HEK293 (cell line): ENCODE measurements at regions not wholly inside any gene's neighbourhood (a gene's known extent, or its start where the extent isn't known, plus 50 kb on each side); places are given as distances from the start of the nearest gene placed in this dataset.

Source experiments
- CTCF ChIA-PET: fragments of 350-600 bp; formaldehyde crosslinking; extraction: SDS; loops from one replicate; lab custom pipeline; 2021; ENCODE audit warnings: antibody characterized with exemption; lab: Yijun Ruan, JAX
- POLR2A ChIA-PET: fragments of 300-600 bp; formaldehyde crosslinking; extraction: SDS; loops from one replicate; lab custom pipeline; 2020; ENCODE audit warnings: antibody characterized with exemption, inconsistent platforms; lab: Yijun Ruan, JAX
- H3K27ac ChIP-seq: fragments of 200-500 bp; sonication (Bioruptor generic); 2 replicates; pipeline ENCODE4 v1.5.1; 2014; ENCODE audit warnings: low read depth, low read length, control low read depth, inconsistent platforms; ENCODE audit errors: extremely low read depth
- H3K36me3 ChIP-seq, 2 experiments: fragments of 200-500 bp in 1 of 2; sonication (Bioruptor generic) in 1 of 2; 1 replicate in 1 of 2; 2 replicates in 1 of 2; pipeline ENCODE4 v1.5.1; 2014 to 2017; ENCODE audit warnings: inconsistent platforms in 2 of 2, low read length in 2 of 2; ENCODE audit not compliant: control insufficient read depth in 2 of 2, insufficient read depth in 1 of 2
- H3K4me1 ChIP-seq: fragments of 200-500 bp; sonication (Bioruptor generic); 2 replicates; pipeline ENCODE4 v1.5.1; 2014; ENCODE audit warnings: mild to moderate bottlenecking, low read length, inconsistent platforms; ENCODE audit not compliant: control insufficient read depth, insufficient read depth
- H3K4me3 ChIP-seq: 2 replicates; pipeline ENCODE4 v1.5.1; 2011; ENCODE audit warnings: low read depth, mild to moderate bottlenecking, control low read depth, low read length, moderate library complexity
- H3K9me3 ChIP-seq: fragments of 200-500 bp; sonication (Bioruptor generic); 2 replicates; pipeline ENCODE4 v1.5.1; 2014; ENCODE audit warnings: low read depth, low read length, inconsistent platforms; ENCODE audit not compliant: control insufficient read depth, insufficient read depth
- GFI1B ChIP-seq: fragments of 450-650 bp; formaldehyde crosslinking; IDR thresholded peaks from 2 replicates; pipeline ENCODE4 v1.5.1; 2016; ENCODE audit warnings: missing biosample characterization, missing genetic modification characterization
- GLI4 ChIP-seq: fragments of 450-650 bp; formaldehyde crosslinking; IDR thresholded peaks from 2 replicates; pipeline ENCODE4 v1.5.1; 2016; ENCODE audit warnings: missing biosample characterization, missing genetic modification characterization
- HOXC10 ChIP-seq: sonication (generic); formaldehyde crosslinking; IDR thresholded peaks from 2 replicates; pipeline ENCODE4 v1.8.1; 2023; ENCODE audit warnings: mild to moderate bottlenecking, missing genetic modification reagents
- HOXD13 ChIP-seq: sonication (generic); formaldehyde crosslinking; IDR thresholded peaks from 2 replicates; pipeline ENCODE4 v1.8.0; 2022; ENCODE audit warnings: missing genetic modification reagents, borderline replicate concordance
- KLF7 ChIP-seq: fragments of 450-650 bp; formaldehyde crosslinking; IDR thresholded peaks from 2 replicates; pipeline ENCODE4 v1.5.1; 2016; ENCODE audit warnings: missing biosample characterization, missing genetic modification characterization, borderline replicate concordance
- KLF8 ChIP-seq: fragments of 450-650 bp; formaldehyde crosslinking; IDR thresholded peaks from 2 replicates; pipeline ENCODE4 v1.5.1; 2016; ENCODE audit warnings: missing biosample characterization, missing genetic modification characterization
- OSR2 ChIP-seq: fragments of 450-650 bp; formaldehyde crosslinking; IDR thresholded peaks from 2 replicates; pipeline ENCODE4 v1.5.1; 2016; ENCODE audit warnings: missing biosample characterization, missing genetic modification characterization
- SCRT1 ChIP-seq: fragments of 450-650 bp; formaldehyde crosslinking; IDR thresholded peaks from 2 replicates; pipeline ENCODE4 v1.5.1; 2016; ENCODE audit warnings: missing biosample characterization, missing genetic modification characterization, borderline replicate concordance
- ZNF292 ChIP-seq: fragments of 450-650 bp; formaldehyde crosslinking; IDR thresholded peaks from 2 replicates; pipeline ENCODE4 v1.5.1; 2016; ENCODE audit warnings: low read depth, missing biosample characterization, missing genetic modification characterization, borderline replicate concordance
- ZNF311 ChIP-seq: fragments of 450-650 bp; formaldehyde crosslinking; IDR thresholded peaks from 2 replicates; pipeline ENCODE4 v1.5.1; 2017; ENCODE audit warnings: missing biosample characterization, missing genetic modification characterization, borderline replicate concordance
- ZNF423 ChIP-seq: fragments of 450-650 bp; formaldehyde crosslinking; IDR thresholded peaks from 2 replicates; pipeline ENCODE4 v1.5.1; 2016; ENCODE audit warnings: missing biosample characterization, missing genetic modification characterization
- ZNF549 ChIP-seq: fragments of 450-650 bp; IDR thresholded peaks from 2 replicates; pipeline ENCODE4 v1.5.1; 2018; ENCODE audit warnings: missing biosample characterization, missing genetic modification characterization, mild to moderate bottlenecking, inconsistent platforms, moderate library complexity
- ZNF561 ChIP-seq: fragments of 450-650 bp; IDR thresholded peaks from 2 replicates; pipeline ENCODE4 v1.5.1; 2018; ENCODE audit warnings: missing biosample characterization, missing genetic modification characterization, borderline replicate concordance
- ZNF629 ChIP-seq: fragments of 450-650 bp; formaldehyde crosslinking; IDR thresholded peaks from 2 replicates; pipeline ENCODE4 v1.5.1; 2017; ENCODE audit warnings: missing biosample characterization, missing genetic modification characterization
- ZNF791 ChIP-seq: fragments of 450-650 bp; formaldehyde crosslinking; IDR thresholded peaks from 2 replicates; pipeline ENCODE4 v1.5.1; 2016; ENCODE audit warnings: missing biosample characterization, missing genetic modification characterization
- ZSCAN23 ChIP-seq: fragments of 450-650 bp; formaldehyde crosslinking; IDR thresholded peaks from 2 replicates; pipeline ENCODE4 v1.5.1; 2016; ENCODE audit warnings: missing biosample characterization, missing genetic modification characterization
- TF ChIP-seq, protein P1 (sequence below): fragments of 450-650 bp; formaldehyde crosslinking; IDR thresholded peaks from 2 replicates; pipeline ENCODE4 v1.5.1; 2016; ENCODE audit warnings: missing biosample characterization, missing genetic modification characterization
- TF ChIP-seq, protein P2 (sequence below): fragments of 450-650 bp; formaldehyde crosslinking; optimal IDR thresholded peaks from 2 replicates; pipeline ENCODE3; 2016; ENCODE audit warnings: missing biosample characterization, mild to moderate bottlenecking, missing genetic modification characterization
- TF ChIP-seq, protein P3 (sequence below): fragments of 450-650 bp; formaldehyde crosslinking; conservative IDR thresholded peaks from 2 replicates; pipeline ENCODE4 v1.5.1; 2016; ENCODE audit warnings: low read depth, missing biosample characterization, missing genetic modification characterization
- TF ChIP-seq, protein P4 (sequence below): fragments of 450-650 bp; formaldehyde crosslinking; IDR thresholded peaks from 2 replicates; pipeline ENCODE4 v1.5.1; 2016; ENCODE audit warnings: missing biosample characterization, missing genetic modification characterization
- TF ChIP-seq, protein P5 (sequence below): fragments of 450-650 bp; formaldehyde crosslinking; IDR thresholded peaks from 2 replicates; pipeline ENCODE4 v1.5.1; 2016; ENCODE audit warnings: missing biosample characterization, missing genetic modification characterization, borderline replicate concordance

DNA sequence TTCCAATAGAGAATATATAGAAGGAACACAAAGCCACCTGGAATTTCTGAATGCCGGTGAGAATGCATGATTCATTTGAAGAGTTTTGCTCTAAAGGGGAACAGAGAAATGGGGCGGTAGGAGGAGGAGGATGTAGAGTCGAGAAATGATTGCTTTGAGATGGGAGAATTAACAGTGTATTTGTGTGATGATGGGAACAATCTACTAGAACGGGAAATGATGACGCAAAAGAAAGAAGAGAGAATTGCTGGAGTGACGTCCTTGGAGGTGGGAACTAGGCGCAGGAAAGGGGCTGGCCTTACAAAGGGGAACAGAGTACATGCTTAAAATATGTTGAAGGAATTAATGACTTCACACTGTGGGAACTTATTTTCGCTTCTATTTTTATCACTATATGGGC, 188.1 kb downstream of the SDHAF3 start:
- no peak for TF ChIP-seq KLF7 (tag by site-specific recombination)
- TF ChIP-seq GFI1B, result no peak
- no peak for TF ChIP-seq GLI4 (tag by site-specific recombination)
- no peak for TF ChIP-seq ZNF549 (tag by site-specific recombination)
- no peak for TF ChIP-seq ZNF423 (tag by site-specific recombination)
- TF ChIP-seq, protein P1, sequence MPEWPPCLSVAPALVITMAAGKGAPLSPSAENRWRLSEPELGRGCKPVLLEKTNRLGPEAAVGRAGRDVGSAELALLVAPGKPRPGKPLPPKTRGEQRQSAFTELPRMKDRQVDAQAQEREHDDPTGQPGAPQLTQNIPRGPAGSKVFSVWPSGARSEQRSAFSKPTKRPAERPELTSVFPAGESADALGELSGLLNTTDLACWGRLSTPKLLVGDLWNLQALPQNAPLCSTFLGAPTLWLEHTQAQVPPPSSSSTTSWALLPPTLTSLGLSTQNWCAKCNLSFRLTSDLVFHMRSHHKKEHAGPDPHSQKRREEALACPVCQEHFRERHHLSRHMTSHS (tag by site-specific recombination), result no peak
- TF ChIP-seq KLF8 (tag by site-specific recombination), result no peak
- TF ChIP-seq ZNF791, result no peak
- TF ChIP-seq, protein P2, sequence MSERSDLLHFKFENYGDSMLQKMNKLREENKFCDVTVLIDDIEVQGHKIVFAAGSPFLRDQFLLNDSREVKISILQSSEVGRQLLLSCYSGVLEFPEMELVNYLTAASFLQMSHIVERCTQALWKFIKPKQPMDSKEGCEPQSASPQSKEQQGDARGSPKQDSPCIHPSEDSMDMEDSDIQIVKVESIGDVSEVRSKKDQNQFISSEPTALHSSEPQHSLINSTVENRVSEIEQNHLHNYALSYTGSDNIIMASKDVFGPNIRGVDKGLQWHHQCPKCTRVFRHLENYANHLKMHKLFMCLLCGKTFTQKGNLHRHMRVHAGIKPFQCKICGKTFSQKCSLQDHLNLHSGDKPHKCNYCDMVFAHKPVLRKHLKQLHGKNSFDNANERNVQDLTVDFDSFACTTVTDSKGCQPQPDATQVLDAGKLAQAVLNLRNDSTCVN (tag by site-specific recombination), result no peak
- TF ChIP-seq, protein P3, sequence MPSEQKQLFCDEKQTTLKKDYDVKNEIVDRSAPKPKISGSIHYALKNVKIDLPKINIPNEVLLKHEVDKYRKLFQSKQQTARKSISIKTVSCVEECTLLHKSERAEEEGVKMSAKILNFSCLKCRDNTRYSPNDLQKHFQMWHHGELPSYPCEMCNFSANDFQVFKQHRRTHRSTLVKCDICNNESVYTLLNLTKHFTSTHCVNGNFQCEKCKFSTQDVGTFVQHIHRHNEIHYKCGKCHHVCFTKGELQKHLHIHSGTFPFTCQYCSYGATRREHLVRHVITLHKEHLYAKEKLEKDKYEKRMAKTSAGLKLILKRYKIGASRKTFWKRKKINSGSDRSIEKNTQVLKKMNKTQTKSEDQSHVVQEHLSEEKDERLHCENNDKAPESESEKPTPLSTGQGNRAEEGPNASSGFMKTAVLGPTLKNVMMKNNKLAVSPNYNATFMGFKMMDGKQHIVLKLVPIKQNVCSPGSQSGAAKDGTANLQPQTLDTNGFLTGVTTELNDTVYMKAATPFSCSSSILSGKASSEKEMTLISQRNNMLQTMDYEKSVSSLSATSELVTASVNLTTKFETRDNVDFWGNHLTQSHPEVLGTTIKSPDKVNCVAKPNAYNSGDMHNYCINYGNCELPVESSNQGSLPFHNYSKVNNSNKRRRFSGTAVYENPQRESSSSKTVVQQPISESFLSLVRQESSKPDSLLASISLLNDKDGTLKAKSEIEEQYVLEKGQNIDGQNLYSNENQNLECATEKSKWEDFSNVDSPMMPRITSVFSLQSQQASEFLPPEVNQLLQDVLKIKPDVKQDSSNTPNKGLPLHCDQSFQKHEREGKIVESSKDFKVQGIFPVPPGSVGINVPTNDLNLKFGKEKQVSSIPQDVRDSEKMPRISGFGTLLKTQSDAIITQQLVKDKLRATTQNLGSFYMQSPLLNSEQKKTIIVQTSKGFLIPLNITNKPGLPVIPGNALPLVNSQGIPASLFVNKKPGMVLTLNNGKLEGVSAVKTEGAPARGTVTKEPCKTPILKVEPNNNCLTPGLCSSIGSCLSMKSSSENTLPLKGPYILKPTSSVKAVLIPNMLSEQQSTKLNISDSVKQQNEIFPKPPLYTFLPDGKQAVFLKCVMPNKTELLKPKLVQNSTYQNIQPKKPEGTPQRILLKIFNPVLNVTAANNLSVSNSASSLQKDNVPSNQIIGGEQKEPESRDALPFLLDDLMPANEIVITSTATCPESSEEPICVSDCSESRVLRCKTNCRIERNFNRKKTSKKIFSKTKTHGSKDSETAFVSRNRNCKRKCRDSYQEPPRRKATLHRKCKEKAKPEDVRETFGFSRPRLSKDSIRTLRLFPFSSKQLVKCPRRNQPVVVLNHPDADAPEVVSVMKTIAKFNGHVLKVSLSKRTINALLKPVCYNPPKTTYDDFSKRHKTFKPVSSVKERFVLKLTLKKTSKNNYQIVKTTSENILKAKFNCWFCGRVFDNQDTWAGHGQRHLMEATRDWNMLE (tag by site-specific recombination), result no peak
- TF ChIP-seq OSR2 (tag by site-specific recombination), result no peak
- no peak for TF ChIP-seq HOXD13 (CRISPR knock-in tag)
- H3K9me3 ChIP-seq, result no peaks in the 10 kb centered on the region
- no peak overlapping the region for H3K27ac ChIP-seq
- H3K4me1 ChIP-seq, result no peaks in the 10 kb centered on the region
- CTCF ChIA-PET, result no interaction called here
- POLR2A ChIA-PET, result no interaction called here
- H3K4me3 ChIP-seq, result no peak overlapping the region
- no peaks in the 10 kb centered on the region for H3K36me3 ChIP-seq

DNA sequence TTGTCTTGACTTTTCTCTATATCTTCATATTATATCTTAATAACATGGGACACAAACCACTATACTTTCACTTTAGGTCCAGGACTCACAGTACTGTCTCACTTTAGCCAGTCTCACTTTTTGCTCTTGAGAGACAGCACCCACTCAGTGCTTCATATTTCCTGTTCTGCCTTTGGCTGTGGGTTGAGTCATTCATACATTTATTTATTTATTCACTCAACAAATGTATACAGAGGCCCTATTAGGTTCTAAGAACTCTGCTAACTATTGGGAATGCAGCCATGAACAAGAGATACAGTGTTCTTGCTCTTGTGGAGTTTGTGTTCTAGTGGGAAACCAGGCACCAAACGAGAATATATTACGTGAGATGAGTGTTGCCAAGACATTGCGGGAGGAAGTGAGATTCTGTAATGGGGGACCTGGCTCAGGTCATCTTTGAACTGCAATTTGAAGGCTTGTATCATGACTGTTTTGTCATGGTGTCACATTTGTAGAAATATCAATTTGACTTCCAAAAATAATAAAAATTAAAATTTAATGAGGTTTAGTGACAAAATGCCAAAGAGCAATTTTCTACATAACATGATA, 190.1 kb downstream of the SDHAF3 start:
- Histone ChIP-seq H3K4me1 (no peaks in the 10 kb centered on the region), H3K4me3 (no peak overlapping the region), H3K9me3 (no peaks in the 10 kb centered on the region), H3K36me3 (no peaks in the 10 kb centered on the region), H3K27ac (no peak overlapping the region)
- ChIA-PET CTCF (no interaction called here), POLR2A (no interaction called here)
- TF ChIP-seq HOXC10 (CRISPR knock-in tag), result no peak
- TF ChIP-seq ZNF629 (tag by site-specific recombination), result no peak
- no peak for TF ChIP-seq ZNF311 (tag by site-specific recombination)
- TF ChIP-seq ZNF292 (tag by site-specific recombination), result no peak
- TF ChIP-seq, protein P4, sequence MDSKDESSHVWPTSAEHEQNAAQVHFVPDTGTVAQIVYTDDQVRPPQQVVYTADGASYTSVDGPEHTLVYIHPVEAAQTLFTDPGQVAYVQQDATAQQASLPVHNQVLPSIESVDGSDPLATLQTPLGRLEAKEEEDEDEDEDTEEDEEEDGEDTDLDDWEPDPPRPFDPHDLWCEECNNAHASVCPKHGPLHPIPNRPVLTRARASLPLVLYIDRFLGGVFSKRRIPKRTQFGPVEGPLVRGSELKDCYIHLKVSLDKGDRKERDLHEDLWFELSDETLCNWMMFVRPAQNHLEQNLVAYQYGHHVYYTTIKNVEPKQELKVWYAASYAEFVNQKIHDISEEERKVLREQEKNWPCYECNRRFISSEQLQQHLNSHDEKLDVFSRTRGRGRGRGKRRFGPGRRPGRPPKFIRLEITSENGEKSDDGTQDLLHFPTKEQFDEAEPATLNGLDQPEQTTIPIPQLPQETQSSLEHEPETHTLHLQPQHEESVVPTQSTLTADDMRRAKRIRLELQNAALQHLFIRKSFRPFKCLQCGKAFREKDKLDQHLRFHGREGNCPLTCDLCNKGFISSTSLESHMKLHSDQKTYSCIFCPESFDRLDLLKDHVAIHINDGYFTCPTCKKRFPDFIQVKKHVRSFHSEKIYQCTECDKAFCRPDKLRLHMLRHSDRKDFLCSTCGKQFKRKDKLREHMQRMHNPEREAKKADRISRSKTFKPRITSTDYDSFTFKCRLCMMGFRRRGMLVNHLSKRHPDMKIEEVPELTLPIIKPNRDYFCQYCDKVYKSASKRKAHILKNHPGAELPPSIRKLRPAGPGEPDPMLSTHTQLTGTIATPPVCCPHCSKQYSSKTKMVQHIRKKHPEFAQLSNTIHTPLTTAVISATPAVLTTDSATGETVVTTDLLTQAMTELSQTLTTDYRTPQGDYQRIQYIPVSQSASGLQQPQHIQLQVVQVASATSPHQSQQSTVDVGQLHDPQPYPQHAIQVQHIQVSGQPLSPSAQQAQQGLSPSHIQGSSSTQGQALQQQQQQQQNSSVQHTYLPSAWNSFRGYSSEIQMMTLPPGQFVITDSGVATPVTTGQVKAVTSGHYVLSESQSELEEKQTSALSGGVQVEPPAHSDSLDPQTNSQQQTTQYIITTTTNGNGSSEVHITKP (tag by site-specific recombination), result no peak
- TF ChIP-seq ZNF561 (tag by site-specific recombination), result no peak
- TF ChIP-seq SCRT1 (tag by site-specific recombination), result no peak
- TF ChIP-seq, protein P5, sequence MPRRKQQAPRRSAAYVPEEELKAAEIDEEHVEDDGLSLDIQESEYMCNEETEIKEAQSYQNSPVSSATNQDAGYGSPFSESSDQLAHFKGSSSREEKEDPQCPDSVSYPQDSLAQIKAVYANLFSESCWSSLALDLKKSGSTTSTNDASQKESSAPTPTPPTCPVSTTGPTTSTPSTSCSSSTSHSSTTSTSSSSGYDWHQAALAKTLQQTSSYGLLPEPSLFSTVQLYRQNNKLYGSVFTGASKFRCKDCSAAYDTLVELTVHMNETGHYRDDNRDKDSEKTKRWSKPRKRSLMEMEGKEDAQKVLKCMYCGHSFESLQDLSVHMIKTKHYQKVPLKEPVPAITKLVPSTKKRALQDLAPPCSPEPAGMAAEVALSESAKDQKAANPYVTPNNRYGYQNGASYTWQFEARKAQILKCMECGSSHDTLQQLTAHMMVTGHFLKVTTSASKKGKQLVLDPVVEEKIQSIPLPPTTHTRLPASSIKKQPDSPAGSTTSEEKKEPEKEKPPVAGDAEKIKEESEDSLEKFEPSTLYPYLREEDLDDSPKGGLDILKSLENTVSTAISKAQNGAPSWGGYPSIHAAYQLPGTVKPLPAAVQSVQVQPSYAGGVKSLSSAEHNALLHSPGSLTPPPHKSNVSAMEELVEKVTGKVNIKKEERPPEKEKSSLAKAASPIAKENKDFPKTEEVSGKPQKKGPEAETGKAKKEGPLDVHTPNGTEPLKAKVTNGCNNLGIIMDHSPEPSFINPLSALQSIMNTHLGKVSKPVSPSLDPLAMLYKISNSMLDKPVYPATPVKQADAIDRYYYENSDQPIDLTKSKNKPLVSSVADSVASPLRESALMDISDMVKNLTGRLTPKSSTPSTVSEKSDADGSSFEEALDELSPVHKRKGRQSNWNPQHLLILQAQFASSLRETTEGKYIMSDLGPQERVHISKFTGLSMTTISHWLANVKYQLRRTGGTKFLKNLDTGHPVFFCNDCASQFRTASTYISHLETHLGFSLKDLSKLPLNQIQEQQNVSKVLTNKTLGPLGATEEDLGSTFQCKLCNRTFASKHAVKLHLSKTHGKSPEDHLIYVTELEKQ (tag by site-specific recombination), result no peak
- no peak for TF ChIP-seq ZSCAN23
